WI38 (cell line): ENCODE measurements at regions not wholly inside any gene's neighbourhood (a gene's known extent, or its start where the extent isn't known, plus 50 kb on each side); places are given as distances from the start of the nearest gene placed in this dataset.

Source experiments
- H3K4me3 ChIP-seq: 2 replicates; pipeline ENCODE4 v1.5.1; 2011; ENCODE audit warnings: low read depth, mild to moderate bottlenecking, control low read depth, low read length
- TF ChIP-seq, protein P1 (sequence below): IDR thresholded peaks from 2 replicates; pipeline ENCODE4 v1.5.1; 2012; ENCODE audit warnings: low read depth, mild to moderate bottlenecking, control low read depth, low read length

DNA sequence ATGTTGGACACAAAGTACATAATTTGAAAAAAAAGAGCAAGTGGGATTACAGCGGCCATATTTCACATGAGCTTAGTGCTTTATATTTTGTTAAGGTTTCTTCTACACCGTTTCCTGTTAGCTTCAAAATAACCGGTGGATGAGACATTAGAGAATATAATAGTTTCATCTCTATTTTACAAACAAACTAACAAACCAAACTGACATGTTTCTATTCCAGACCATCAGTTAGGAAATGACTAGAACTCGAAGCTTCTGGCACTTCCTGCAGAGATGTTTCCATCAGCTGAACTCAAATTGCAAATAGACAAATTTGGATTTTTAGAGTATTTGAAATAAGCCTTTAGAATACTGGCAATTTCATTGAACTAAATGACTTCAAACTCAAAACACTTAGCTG is 86.5 kb downstream of the MTRR start:
- TF ChIP-seq, protein P1, sequence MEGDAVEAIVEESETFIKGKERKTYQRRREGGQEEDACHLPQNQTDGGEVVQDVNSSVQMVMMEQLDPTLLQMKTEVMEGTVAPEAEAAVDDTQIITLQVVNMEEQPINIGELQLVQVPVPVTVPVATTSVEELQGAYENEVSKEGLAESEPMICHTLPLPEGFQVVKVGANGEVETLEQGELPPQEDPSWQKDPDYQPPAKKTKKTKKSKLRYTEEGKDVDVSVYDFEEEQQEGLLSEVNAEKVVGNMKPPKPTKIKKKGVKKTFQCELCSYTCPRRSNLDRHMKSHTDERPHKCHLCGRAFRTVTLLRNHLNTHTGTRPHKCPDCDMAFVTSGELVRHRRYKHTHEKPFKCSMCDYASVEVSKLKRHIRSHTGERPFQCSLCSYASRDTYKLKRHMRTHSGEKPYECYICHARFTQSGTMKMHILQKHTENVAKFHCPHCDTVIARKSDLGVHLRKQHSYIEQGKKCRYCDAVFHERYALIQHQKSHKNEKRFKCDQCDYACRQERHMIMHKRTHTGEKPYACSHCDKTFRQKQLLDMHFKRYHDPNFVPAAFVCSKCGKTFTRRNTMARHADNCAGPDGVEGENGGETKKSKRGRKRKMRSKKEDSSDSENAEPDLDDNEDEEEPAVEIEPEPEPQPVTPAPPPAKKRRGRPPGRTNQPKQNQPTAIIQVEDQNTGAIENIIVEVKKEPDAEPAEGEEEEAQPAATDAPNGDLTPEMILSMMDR, result no peak
- H3K4me3 ChIP-seq, result no peak overlapping the region

DNA sequence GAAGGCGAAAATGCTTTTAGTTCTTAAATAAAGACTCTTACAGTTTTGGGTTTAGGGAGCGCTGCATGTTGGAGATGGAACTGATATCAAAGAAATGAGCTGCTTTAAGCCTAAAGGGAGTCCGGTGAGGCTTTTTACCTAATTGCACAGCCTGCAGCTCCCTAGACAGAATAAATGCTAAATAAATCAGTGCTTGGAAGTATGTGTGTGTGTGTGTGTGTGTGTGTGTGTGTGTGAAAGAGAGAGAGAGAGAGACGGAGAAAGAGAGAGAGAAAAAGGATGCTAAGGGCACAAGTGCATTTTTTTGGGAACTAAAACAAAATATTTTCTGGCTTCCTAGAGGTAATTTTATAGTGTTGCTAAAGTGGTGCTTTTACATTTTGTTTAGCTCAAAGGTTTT is 88.4 kb downstream of the MTRR start:
- TF ChIP-seq, protein P1, result no peak
- no peak overlapping the region for H3K4me3 ChIP-seq

DNA sequence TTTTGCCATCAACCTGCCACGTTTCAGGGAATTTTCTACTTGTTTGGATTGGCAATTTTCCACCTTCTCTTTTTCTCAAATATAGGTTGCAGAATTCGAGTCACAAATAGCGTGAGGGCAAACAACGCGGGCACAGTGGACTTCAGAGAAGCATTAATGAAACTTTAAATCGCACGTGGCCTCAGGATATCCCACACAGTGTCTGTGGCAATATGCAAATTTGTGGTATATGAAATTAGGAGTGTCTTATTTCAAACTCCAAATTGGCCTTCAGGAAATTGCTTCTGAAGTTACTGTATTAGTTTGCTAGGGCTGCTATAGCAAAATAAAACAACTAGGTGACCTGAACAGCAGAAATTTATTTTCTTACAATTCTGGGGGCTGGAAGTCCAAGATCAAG is 91.2 kb downstream of the MTRR start:
- TF ChIP-seq, protein P1, result no peak
- H3K4me3 ChIP-seq, result no peak overlapping the region

DNA sequence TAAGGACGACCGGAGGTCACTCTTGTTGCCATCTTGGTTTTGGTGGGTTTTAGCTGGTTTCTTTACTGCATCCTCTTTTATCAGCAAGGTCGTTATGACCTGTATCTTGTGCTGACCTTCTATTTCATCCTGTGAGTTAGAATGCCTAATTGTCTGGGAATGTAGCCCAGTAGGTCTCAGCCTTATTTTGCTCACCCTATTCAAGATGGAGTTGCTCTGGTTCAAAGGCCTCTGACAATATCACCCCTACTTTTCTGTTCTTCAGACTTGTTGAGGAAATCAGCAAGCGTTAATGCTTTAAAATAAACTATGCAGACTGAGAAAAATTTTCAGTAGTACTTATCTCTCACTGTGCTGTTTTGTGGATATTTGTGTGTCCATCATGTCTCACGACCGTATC is 92.6 kb downstream of the MTRR start:
- H3K4me3 ChIP-seq, result no peak overlapping the region
- TF ChIP-seq, protein P1, result no peak

DNA sequence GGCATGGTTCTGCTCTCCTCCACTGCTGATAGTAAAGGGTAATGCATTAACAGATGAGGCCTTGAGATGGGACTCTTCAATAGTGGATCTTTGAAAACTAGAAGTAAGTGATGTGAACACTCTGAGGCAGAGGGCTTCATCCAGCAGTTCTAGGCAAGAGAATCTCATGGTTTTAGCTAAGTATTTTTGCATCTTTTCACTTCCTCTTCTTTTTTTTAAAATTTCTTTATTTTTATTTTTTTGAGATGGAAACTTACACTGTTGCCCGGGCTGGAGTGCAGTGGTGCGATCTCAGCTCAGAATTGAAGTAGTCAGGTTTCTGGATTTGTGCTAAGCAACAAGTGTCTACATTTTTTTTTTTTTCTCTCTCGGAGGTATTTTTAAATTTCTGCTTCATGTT is 101.9 kb downstream of the MTRR start:
- H3K4me3 ChIP-seq, result no peak overlapping the region
- TF ChIP-seq, protein P1, result no peak

DNA sequence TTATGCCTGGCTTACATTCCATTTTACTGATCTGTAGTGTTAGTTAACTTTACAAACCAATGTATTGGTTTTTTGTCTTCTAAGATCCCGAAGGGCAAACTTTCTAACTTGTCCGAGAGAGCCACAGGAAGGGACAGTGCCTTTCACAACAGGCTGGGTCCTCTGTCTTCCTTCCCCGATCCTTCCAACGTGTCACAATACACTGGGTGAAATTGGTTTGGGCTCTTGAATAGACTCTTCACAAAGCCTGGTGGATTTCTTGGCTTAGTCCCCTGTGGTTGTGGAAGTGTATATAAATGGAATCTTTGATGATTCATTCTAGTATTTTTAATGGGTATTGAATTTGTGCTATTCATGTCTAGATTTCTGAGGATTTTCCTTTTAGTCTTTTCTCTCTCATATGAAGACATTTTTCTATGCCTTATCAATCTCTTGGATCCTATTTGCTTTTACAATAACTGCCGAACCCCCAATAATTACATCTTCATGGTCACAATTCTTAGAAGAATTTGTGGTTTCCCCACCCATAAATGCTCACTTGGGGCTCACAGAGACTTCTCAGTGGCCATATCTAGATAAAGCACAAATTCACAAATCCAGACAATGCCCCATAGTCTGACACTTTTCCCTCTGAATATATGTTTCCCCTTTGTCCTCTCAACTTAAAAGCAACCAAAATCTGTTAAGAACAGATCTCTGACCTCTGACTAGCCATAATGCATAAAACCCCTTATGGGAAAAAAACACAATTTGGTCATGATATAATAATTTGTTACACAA is 107.7 kb downstream of the MTRR start:
- no peak overlapping the region for H3K4me3 ChIP-seq
- TF ChIP-seq, protein P1, result no peak

DNA sequence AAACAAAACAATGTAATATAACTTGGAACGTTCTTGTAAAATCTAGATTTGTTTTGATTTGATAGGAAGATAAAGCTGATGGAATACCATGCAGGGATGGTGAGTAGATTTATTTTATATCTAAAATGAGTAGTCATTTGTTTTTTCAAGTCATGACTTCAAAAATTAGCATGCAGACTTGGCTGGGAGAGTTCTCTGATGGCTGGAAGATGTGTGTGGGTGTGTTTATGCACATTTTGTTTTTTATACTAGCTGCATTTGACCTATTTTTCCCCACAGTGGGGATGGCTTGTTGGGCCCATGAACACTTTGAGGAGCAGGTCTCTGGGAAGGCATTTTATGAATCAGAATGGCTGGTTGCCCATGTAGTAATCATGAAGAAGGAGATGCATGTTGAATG is 109.2 kb downstream of the MTRR start:
- H3K4me3 ChIP-seq, result no peak overlapping the region
- TF ChIP-seq, protein P1, result no peak
